ENCODE measurements at regions not wholly inside any gene's neighbourhood (a gene's known extent, or its start where the extent isn't known, plus 50 kb on each side); places are given as distances from the start of the nearest gene placed in this dataset.

GRCh38 chr19:30625947-30626625 lies 253.9 kb downstream of the ZNF536 start:
- DNase-seq (ENCODE audit: low read depth), result no peak
- no peak overlapping the region for H3K4me3 ChIP-seq (ENCODE audit: low read depth, low read length)
- TF ChIP-seq CTCF (IDR thresholded peaks at IDR 0.05; ENCODE audit: insufficient read depth, low read depth, low read length), result no peak

- no peak for TF ChIP-seq CTCF (IDR thresholded peaks at IDR 0.05; ENCODE audit: insufficient read depth, low read depth, low read length)
- H3K4me3 ChIP-seq (ENCODE audit: low read depth, low read length), result no peak overlapping the region
- no peak for DNase-seq (ENCODE audit: low read depth)
Measured at GRCh38 chr19:30622276-30622675, 250.1 kb downstream of the ZNF536 start.

GRCh38 chr19:30621326-30621920 lies 249.2 kb downstream of the ZNF536 start:
- no peak for DNase-seq (ENCODE audit: low read depth)
- no peak for TF ChIP-seq CTCF (IDR thresholded peaks at IDR 0.05; ENCODE audit: insufficient read depth, low read depth, low read length)
- no peak overlapping the region for H3K4me3 ChIP-seq (ENCODE audit: low read depth, low read length)

- no peak for DNase-seq (ENCODE audit: low read depth)
- no peak for TF ChIP-seq CTCF (IDR thresholded peaks at IDR 0.05; ENCODE audit: insufficient read depth, low read depth, low read length)
- no peak overlapping the region for H3K4me3 ChIP-seq (ENCODE audit: low read depth, low read length)
Measured at GRCh38 chr19:30620354-30620753, 248.2 kb downstream of the ZNF536 start.

- DNase-seq (ENCODE audit: low read depth), result no peak
- no peak for TF ChIP-seq CTCF (IDR thresholded peaks at IDR 0.05; ENCODE audit: insufficient read depth, low read depth, low read length)
- no peak overlapping the region for H3K4me3 ChIP-seq (ENCODE audit: low read depth, low read length)
Measured at GRCh38 chr19:30609656-30610270, 237.6 kb downstream of the ZNF536 start.

- H3K4me3 ChIP-seq (ENCODE audit: low read depth, low read length), result no peak overlapping the region
- DNase-seq (ENCODE audit: low read depth), result no peak
- TF ChIP-seq CTCF (IDR thresholded peaks at IDR 0.05; ENCODE audit: insufficient read depth, low read depth, low read length), result no peak
Measured at GRCh38 chr19:30608471-30608870, 236.3 kb downstream of the ZNF536 start.

Measured in fibroblast of villous mesenchyme (primary cell).